ENCODE measurements at regions not wholly inside any gene's neighbourhood (a gene's known extent, or its start where the extent isn't known, plus 50 kb on each side); places are given as distances from the start of the nearest gene placed in this dataset.

GRCh38 chr1:199038156-199038555 lies 399.3 kb downstream of the PTPRC start:
- no peak for TF ChIP-seq EZH2 (IDR thresholded peaks at IDR 0.05)
- no peak for TF ChIP-seq POLR2AphosphoS5 (IDR thresholded peaks at IDR 0.05; ENCODE audit: borderline replicate concordance, low read depth, low read length)

Data from SK-N-MC (cell line).